ENCODE measurements at regions not wholly inside any gene's neighbourhood (a gene's known extent, or its start where the extent isn't known, plus 50 kb on each side); places are given as distances from the start of the nearest gene placed in this dataset.

DNA sequence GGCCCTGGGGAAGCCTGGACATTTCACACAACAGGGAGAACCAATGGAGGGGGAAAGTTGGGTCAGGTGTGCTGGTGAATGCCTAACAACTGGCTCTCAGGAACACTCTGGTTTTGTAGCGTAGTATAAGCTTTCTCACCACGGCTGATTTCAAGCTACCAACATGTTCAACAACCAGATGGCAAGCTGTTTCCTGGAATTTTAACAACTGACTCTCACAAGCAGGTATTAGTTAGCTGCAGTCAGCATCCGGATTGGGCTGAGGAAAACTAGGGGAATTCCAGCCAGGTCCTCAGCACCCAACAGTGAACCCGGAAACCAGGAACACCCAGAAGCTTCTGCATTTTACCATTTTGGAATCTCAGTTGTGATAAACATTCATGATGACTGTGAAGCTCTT is 162.3 kb upstream of the CAMK1G start:
- TF ChIP-seq, protein P1, sequence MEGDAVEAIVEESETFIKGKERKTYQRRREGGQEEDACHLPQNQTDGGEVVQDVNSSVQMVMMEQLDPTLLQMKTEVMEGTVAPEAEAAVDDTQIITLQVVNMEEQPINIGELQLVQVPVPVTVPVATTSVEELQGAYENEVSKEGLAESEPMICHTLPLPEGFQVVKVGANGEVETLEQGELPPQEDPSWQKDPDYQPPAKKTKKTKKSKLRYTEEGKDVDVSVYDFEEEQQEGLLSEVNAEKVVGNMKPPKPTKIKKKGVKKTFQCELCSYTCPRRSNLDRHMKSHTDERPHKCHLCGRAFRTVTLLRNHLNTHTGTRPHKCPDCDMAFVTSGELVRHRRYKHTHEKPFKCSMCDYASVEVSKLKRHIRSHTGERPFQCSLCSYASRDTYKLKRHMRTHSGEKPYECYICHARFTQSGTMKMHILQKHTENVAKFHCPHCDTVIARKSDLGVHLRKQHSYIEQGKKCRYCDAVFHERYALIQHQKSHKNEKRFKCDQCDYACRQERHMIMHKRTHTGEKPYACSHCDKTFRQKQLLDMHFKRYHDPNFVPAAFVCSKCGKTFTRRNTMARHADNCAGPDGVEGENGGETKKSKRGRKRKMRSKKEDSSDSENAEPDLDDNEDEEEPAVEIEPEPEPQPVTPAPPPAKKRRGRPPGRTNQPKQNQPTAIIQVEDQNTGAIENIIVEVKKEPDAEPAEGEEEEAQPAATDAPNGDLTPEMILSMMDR (IDR thresholded peaks at IDR 0.05), result no peak
- no peak for TF ChIP-seq ZFX (IDR thresholded peaks at IDR 0.05; ENCODE audit: borderline replicate concordance)
